ENCODE measurements at regions not wholly inside any gene's neighbourhood (a gene's known extent, or its start where the extent isn't known, plus 50 kb on each side); places are given as distances from the start of the nearest gene placed in this dataset.

DNA sequence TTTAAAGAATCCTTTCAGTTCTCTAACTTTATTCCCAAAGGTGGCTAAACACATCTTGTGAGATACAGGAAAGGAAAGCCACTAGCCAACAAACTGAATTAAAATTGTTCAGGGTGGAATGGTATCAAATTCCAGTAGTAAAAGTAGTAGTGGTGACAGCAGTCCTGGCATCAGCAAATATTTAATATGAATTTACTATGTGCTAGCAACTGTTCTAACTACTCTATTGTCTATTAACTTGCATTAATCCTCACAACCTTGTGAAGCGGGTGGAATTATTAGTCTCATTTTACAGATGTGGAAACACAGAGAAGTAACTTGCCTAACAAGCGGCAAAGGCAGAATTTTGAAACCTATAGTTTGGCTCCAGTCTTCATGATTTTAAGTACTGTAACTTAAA, 130.1 kb downstream of the KLF12 start:
- TF ChIP-seq POLR2A (IDR thresholded peaks at IDR 0.05; ENCODE audit: low read length) = no peak
- no peak for TF ChIP-seq GATA1 (IDR thresholded peaks at IDR 0.05; ENCODE audit: low read depth, low read length)
- DNase-seq = no peak

- TF ChIP-seq POLR2A (IDR thresholded peaks at IDR 0.05; ENCODE audit: low read length) (no peak), GATA1 (IDR thresholded peaks at IDR 0.05; ENCODE audit: low read depth, low read length) (no peak)
- no peak for DNase-seq
Measured at GRCh38 chr13:74003374-74003773, 130.8 kb downstream of the KLF12 start.

GRCh38 chr13:74000876-74001275, 133.3 kb downstream of the KLF12 start:
- DNase-seq = no peak
- TF ChIP-seq POLR2A (IDR thresholded peaks at IDR 0.05; ENCODE audit: low read length) = no peak

DNA sequence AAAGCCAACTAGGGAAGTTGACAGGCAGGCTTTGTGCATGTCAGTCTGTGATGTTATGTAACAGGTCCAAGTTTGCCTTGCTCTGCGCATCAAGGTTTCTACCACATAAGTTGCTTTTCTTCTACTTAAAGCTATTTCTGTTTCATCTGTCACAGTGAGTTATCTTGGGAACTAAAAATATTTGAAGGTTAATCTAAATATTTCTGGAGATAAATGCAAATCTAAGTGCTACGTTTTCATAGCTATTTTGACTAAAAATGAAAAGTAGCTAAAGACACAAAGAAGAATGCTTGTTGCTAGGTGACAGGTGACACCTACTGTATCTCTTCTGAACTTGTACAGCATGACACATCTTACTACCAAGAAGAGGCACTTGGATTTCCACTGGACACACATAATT, 135.6 kb downstream of the KLF12 start:
- TF ChIP-seq GATA1 (IDR thresholded peaks at IDR 0.05; ENCODE audit: low read depth, low read length) (no peak), POLR2A (IDR thresholded peaks at IDR 0.05; ENCODE audit: low read length) (no peak)
- no peak for DNase-seq

DNA sequence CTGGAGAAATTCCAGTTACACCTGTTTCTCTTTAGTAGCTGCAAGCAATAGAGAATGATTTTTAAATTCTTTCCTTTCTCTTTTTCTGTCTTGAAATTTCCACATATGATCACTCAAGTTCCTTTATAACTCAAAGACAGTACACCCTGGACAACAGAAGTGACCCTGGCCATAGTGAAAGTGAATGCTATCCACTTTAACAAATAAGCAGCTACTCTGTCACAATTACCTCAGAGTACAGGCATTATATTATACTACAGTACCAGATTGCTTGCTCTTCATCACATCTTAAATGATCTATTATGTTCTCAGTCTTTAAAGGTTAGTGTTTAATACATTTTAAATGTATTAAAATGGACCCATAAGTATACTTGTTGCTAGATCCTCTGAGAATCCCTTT, 136.2 kb downstream of the KLF12 start:
- DNase-seq = no peak
- TF ChIP-seq POLR2A (IDR thresholded peaks at IDR 0.05; ENCODE audit: low read length) = no peak
- no peak for TF ChIP-seq GATA1 (IDR thresholded peaks at IDR 0.05; ENCODE audit: low read depth, low read length)

- no peak for DNase-seq
- no peak for TF ChIP-seq GATA1 (IDR thresholded peaks at IDR 0.05; ENCODE audit: low read depth, low read length)
- TF ChIP-seq POLR2A (IDR thresholded peaks at IDR 0.05; ENCODE audit: low read length) = no peak
Measured at GRCh38 chr13:73996569-73996968, 137.6 kb downstream of the KLF12 start.

DNA sequence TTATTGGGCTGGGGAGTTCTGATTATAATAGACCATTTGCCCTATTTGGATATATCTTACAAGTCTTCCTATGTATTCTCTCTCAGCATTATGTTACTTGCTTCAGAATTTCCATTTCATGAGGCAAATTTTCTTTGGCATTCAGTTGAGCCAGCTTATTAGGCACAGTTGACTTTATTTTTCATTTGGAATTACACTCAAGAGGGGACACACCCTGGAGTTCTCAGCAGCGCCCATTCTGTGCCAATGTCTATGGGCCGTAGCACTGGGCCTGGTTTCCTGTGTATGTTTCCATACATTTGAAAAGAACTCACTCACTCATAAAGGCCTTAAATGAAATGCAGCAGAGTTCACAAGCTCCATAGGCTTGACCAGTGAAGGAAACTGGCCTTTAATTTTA, 138.5 kb downstream of the KLF12 start:
- no peak for DNase-seq
- no peak for TF ChIP-seq POLR2A (IDR thresholded peaks at IDR 0.05; ENCODE audit: low read length)
- TF ChIP-seq GATA1 (IDR thresholded peaks at IDR 0.05; ENCODE audit: low read depth, low read length) = no peak

GRCh38 chr13:73993661-73994060, 140.5 kb downstream of the KLF12 start:
- no peak for DNase-seq

GRCh38 chr13:73991884-73992283, 142.3 kb downstream of the KLF12 start:
- TF ChIP-seq GATA1 (IDR thresholded peaks at IDR 0.05; ENCODE audit: low read depth, low read length) = no peak
- DNase-seq = no peak

More at GRCh38 chr13:73993661-73994060, 140.5 kb downstream of the KLF12 start:
- no peak for TF ChIP-seq POLR2A (IDR thresholded peaks at IDR 0.05; ENCODE audit: low read length)
- no peak for TF ChIP-seq GATA1 (IDR thresholded peaks at IDR 0.05; ENCODE audit: low read depth, low read length)

GRCh38 chr13:73991384-73991783, 142.8 kb downstream of the KLF12 start:
- TF ChIP-seq GATA1 (IDR thresholded peaks at IDR 0.05; ENCODE audit: low read depth, low read length) = no peak
- no peak for TF ChIP-seq POLR2A (IDR thresholded peaks at IDR 0.05; ENCODE audit: low read length)
- no peak for DNase-seq

- DNase-seq = no peak
- TF ChIP-seq POLR2A (IDR thresholded peaks at IDR 0.05; ENCODE audit: low read length) = no peak
Measured at GRCh38 chr13:73989244-73989843, 144.9 kb downstream of the KLF12 start.

DNA sequence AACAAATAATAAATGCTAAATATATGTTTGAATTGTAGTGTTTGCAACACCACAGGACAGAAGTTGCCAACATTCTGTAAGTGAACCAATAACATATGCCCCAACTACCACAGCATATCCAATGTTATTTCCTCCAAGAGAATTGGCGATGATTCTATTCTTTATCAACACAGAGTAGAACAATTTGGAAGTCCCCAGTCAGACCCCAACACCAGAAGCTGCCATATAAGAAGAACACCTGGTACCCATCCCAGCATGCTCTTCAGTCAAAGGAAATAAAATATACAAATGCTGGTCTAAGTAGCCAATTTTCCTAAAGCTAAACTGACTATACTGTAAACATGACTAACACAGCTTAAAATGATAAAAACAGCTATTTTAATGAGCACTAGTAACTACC, 145.7 kb downstream of the KLF12 start:
- DNase-seq = no peak
- TF ChIP-seq POLR2A (IDR thresholded peaks at IDR 0.05; ENCODE audit: low read length) (no peak), GATA1 (IDR thresholded peaks at IDR 0.05; ENCODE audit: low read depth, low read length) (no peak)

- no peak for DNase-seq
- TF ChIP-seq POLR2A (IDR thresholded peaks at IDR 0.05; ENCODE audit: low read length) = no peak
- TF ChIP-seq GATA1 (IDR thresholded peaks at IDR 0.05; ENCODE audit: low read depth, low read length) = no peak
Measured at GRCh38 chr13:73987618-73988017, 146.6 kb downstream of the KLF12 start.

- no peak for TF ChIP-seq GATA1 (IDR thresholded peaks at IDR 0.05; ENCODE audit: low read depth, low read length)
- TF ChIP-seq POLR2A (IDR thresholded peaks at IDR 0.05; ENCODE audit: low read length) = no peak
Measured at GRCh38 chr13:73985783-73986182, 148.4 kb downstream of the KLF12 start.

GRCh38 chr13:73984949-73985691, 149.1 kb downstream of the KLF12 start:
- TF ChIP-seq GATA1 (IDR thresholded peaks at IDR 0.05; ENCODE audit: low read depth, low read length) = no peak
- TF ChIP-seq POLR2A (IDR thresholded peaks at IDR 0.05; ENCODE audit: low read length) = no peak
- no peak for DNase-seq

More at GRCh38 chr13:73985783-73986182, 148.4 kb downstream of the KLF12 start:
- no peak for DNase-seq
